Neural progenitor cell (in vitro differentiated cells): ENCODE measurements at regions not wholly inside any gene's neighbourhood (a gene's known extent, or its start where the extent isn't known, plus 50 kb on each side); places are given as distances from the start of the nearest gene placed in this dataset.

Source experiments
- DNase-seq: peaks from one replicate; pipeline ENCODE4 v3.0.0-alpha.2; 2016; ENCODE audit warnings: low spot score
- H2AFZ ChIP-seq: fragments of 200-600 bp; sonication (generic); replicated peaks from 2 replicates; pipeline ENCODE4 v1.6.1; 2016; ENCODE audit warnings: antibody characterized with exemption
- H3F3A ChIP-seq: fragments of 200-600 bp; sonication (generic); 2 replicates; pipeline ENCODE4 v1.6.1; 2016; ENCODE audit warnings: antibody characterized with exemption, low read depth
- H3K27ac ChIP-seq: fragments of 200-600 bp; sonication (generic); 2 replicates; pipeline ENCODE4 v1.5.1; 2016; ENCODE audit warnings: mild to moderate bottlenecking
- H3K27me3 ChIP-seq: fragments of 200-600 bp; sonication (generic); 2 replicates; pipeline ENCODE4 v1.6.1; 2016; ENCODE audit warnings: mild to moderate bottlenecking, moderate library complexity
- H3K36me3 ChIP-seq: fragments of 200-600 bp; sonication (generic); 2 replicates; pipeline ENCODE4 v1.5.1; 2016
- H3K4me1 ChIP-seq: fragments of 200-600 bp; sonication (generic); 2 replicates; pipeline ENCODE4 v1.6.1; 2016; ENCODE audit warnings: mixed run types
- H3K4me2 ChIP-seq: fragments of 200-600 bp; sonication (generic); 2 replicates; pipeline ENCODE4 v1.6.1; 2016
- H3K4me3 ChIP-seq: fragments of 200-600 bp; sonication (generic); 2 replicates; pipeline ENCODE4 v1.5.1; 2016
- H3K79me2 ChIP-seq: fragments of 200-600 bp; sonication (generic); 2 replicates; pipeline ENCODE4 v1.6.1; 2016; ENCODE audit warnings: low read depth
- H3K9ac ChIP-seq: fragments of 200-600 bp; sonication (generic); 2 replicates; pipeline ENCODE4 v1.6.1; 2016
- H3K9me3 ChIP-seq: fragments of 200-600 bp; sonication (generic); 2 replicates; pipeline ENCODE4 v1.5.1; 2016; ENCODE audit warnings: low read depth
- H4K20me1 ChIP-seq: fragments of 200-600 bp; sonication (generic); 2 replicates; pipeline ENCODE4 v1.6.1; 2016; ENCODE audit warnings: low read depth
- H3K27ac Mint-ChIP-seq: 3 replicates; pipeline ENCODE4 v1.8.0; 2021; ENCODE audit warnings: mixed read lengths
- H3K27me3 Mint-ChIP-seq: 2 replicates; pipeline ENCODE4 v1.8.0; 2022; ENCODE audit warnings: low read depth, mild to moderate bottlenecking, inconsistent platforms, moderate library complexity, mixed read lengths; ENCODE audit not compliant: insufficient read depth
- H3K36me3 Mint-ChIP-seq: 3 replicates; pipeline ENCODE4 v1.8.0; 2021; ENCODE audit warnings: mixed read lengths
- H3K4me1 Mint-ChIP-seq: 3 replicates; pipeline ENCODE4 v1.8.0; 2021; ENCODE audit warnings: mixed read lengths
- H3K4me3 Mint-ChIP-seq: 3 replicates; pipeline ENCODE4 v1.8.0; 2021; ENCODE audit warnings: mild to moderate bottlenecking, moderate library complexity, mixed read lengths
- H3K9me3 Mint-ChIP-seq: 3 replicates; pipeline ENCODE4 v1.8.0; 2020; ENCODE audit warnings: mixed read lengths
- EZH2 ChIP-seq: fragments of 200-600 bp; sonication (generic); IDR thresholded peaks from 2 replicates; pipeline ENCODE4 v1.6.1; 2017; ENCODE audit warnings: antibody characterized with exemption, mild to moderate bottlenecking, moderate library complexity
- EZH2phosphoT487 ChIP-seq: fragments of 200-600 bp; sonication (generic); IDR thresholded peaks from 2 replicates; pipeline ENCODE4 v1.6.1; 2017; ENCODE audit warnings: antibody characterized with exemption
- TF ChIP-seq, protein P1 (sequence below): fragments of 200-600 bp; sonication (generic); IDR thresholded peaks from 2 replicates; pipeline ENCODE4 v1.5.1; 2017; ENCODE audit warnings: antibody characterized with exemption, mild to moderate bottlenecking

DNA sequence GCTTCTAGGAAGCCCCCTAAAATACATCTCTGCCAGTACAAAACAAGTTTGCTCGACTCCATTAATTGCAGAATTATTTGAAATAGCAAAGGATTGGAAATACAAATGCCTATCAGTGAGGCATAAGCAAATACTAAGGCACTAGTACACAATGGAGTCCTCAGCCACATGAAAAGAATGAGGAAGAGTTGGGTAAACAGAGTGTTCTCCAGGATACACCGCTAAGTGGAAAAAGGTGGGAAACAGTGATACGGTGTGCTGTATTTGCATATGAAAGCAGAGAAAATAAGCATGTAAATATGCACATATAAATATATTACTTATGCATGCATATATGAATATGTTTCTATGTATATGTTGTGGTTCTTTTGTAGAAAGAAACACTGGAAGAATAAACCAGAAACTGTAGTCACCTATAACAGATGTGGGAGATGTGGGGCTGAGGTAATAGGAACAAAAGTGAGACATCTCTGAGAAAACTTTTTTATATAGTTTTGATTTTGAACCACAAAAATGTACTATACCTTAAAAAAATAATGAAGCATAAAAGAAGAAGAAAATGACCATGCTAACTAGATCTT, 143.4 kb upstream of the MYLIP start:
- no peaks in the 10 kb centered on the region for H4K20me1 ChIP-seq
- H3K27me3 ChIP-seq: no peaks in the 10 kb centered on the region
- H3F3A ChIP-seq: no peaks in the 10 kb centered on the region
- no peaks in the 10 kb centered on the region for H3K4me1 ChIP-seq
- peaks cover 16% of the 10 kb centered on the region for H3K4me1 Mint-ChIP-seq
- no peaks in the 10 kb centered on the region for H3K36me3 ChIP-seq
- no peaks in the 10 kb centered on the region for H3K9me3 ChIP-seq
- H3K79me2 ChIP-seq: no peaks in the 10 kb centered on the region
- H3K4me3 Mint-ChIP-seq: no peak overlapping the region
- no peak overlapping the region for H3K4me2 ChIP-seq
- H3K27ac ChIP-seq: no peak overlapping the region
- no peaks in the 10 kb centered on the region for H3K36me3 Mint-ChIP-seq
- no peak for DNase-seq
- no peak overlapping the region for H3K27ac Mint-ChIP-seq
- TF ChIP-seq, protein P1, sequence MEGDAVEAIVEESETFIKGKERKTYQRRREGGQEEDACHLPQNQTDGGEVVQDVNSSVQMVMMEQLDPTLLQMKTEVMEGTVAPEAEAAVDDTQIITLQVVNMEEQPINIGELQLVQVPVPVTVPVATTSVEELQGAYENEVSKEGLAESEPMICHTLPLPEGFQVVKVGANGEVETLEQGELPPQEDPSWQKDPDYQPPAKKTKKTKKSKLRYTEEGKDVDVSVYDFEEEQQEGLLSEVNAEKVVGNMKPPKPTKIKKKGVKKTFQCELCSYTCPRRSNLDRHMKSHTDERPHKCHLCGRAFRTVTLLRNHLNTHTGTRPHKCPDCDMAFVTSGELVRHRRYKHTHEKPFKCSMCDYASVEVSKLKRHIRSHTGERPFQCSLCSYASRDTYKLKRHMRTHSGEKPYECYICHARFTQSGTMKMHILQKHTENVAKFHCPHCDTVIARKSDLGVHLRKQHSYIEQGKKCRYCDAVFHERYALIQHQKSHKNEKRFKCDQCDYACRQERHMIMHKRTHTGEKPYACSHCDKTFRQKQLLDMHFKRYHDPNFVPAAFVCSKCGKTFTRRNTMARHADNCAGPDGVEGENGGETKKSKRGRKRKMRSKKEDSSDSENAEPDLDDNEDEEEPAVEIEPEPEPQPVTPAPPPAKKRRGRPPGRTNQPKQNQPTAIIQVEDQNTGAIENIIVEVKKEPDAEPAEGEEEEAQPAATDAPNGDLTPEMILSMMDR: no peak
- no peak for TF ChIP-seq EZH2phosphoT487
- no peak for TF ChIP-seq EZH2
- H3K9me3 Mint-ChIP-seq: peaks cover 1% of the 10 kb centered on the region
- H3K9ac ChIP-seq: no peak overlapping the region
- H3K4me3 ChIP-seq: no peak overlapping the region
- no peak overlapping the region for H2AFZ ChIP-seq
- peaks cover 4% of the 10 kb centered on the region for H3K27me3 Mint-ChIP-seq

DNA sequence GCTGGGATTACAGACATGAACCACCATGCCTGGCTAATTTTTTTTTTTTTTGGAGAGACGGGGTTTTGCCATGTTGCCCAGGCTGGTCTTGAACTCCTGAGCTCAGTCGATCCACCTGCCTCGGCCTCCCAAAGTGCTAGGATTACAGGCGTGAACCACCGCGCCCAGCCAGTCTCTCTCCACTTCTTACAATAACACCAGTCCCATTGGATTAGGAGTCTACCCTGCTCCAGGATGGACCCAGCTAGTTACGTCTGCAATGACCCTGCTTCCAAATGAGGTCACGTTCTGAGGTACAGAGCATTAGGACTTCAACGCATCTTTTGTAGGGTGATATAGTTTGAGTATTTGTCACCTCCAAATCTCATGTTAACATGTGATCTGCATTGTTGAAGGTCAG, 146.9 kb upstream of the MYLIP start:
- Histone ChIP-seq H2AFZ (no peak overlapping the region), H3K4me1 (no peaks in the 10 kb centered on the region), H3K4me2 (no peak overlapping the region), H3K9me3 (no peaks in the 10 kb centered on the region), H3K36me3 (no peaks in the 10 kb centered on the region), H3K9ac (no peak overlapping the region), H3F3A (no peaks in the 10 kb centered on the region), H3K4me3 (no peak overlapping the region), H3K79me2 (no peaks in the 10 kb centered on the region), H3K27me3 (no peaks in the 10 kb centered on the region), H3K27ac (no peak overlapping the region), H4K20me1 (no peaks in the 10 kb centered on the region)
- no peak overlapping the region for H3K4me3 Mint-ChIP-seq
- DNase-seq: no peak
- no peaks in the 10 kb centered on the region for H3K27me3 Mint-ChIP-seq
- H3K27ac Mint-ChIP-seq: no peak overlapping the region
- TF ChIP-seq, protein P1: no peak
- TF ChIP-seq EZH2: no peak
- TF ChIP-seq EZH2phosphoT487: no peak
- peaks cover under 1% of the 10 kb centered on the region for H3K4me1 Mint-ChIP-seq
- no peaks in the 10 kb centered on the region for H3K36me3 Mint-ChIP-seq
- H3K9me3 Mint-ChIP-seq: peaks cover 1% of the 10 kb centered on the region

DNA sequence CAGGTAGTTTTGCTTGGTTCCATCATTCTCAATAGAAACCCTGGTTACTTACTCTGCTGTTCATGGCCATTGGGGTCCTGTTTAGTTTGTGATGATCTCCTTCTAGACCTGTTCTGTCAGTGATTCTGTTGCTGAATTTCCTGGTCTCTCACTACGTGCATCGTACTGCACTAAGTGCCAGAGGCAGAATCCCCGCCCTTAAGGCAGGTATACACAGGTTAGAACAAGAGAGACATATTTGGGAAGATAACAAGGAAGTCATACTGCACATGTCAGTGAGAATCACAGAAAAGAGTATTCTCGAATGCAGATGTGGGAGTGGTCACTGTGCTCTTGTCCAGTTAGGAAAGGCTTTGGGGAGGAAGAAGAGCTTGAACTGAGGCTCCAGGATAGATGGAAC, 148.1 kb upstream of the MYLIP start:
- no peak overlapping the region for H3K4me2 ChIP-seq
- H3K27me3 Mint-ChIP-seq: no peaks in the 10 kb centered on the region
- peaks cover 1% of the 10 kb centered on the region for H3K9me3 Mint-ChIP-seq
- peak overlapping the region; percentile 15 for H3K27ac Mint-ChIP-seq
- H3K36me3 ChIP-seq: no peaks in the 10 kb centered on the region
- H3K36me3 Mint-ChIP-seq: no peaks in the 10 kb centered on the region
- no peaks in the 10 kb centered on the region for H3K79me2 ChIP-seq
- no peaks in the 10 kb centered on the region for H3K4me1 ChIP-seq
- no peaks in the 10 kb centered on the region for H3K4me1 Mint-ChIP-seq
- H3K27me3 ChIP-seq: no peaks in the 10 kb centered on the region
- no peak overlapping the region for H3K27ac ChIP-seq
- TF ChIP-seq, protein P1: no peak
- no peak for TF ChIP-seq EZH2phosphoT487
- TF ChIP-seq EZH2: no peak
- no peak overlapping the region for H3K4me3 Mint-ChIP-seq
- no peak for DNase-seq
- no peak overlapping the region for H3K9ac ChIP-seq
- no peaks in the 10 kb centered on the region for H4K20me1 ChIP-seq
- H2AFZ ChIP-seq: no peak overlapping the region
- H3K4me3 ChIP-seq: no peak overlapping the region
- H3F3A ChIP-seq: no peaks in the 10 kb centered on the region
- H3K9me3 ChIP-seq: no peaks in the 10 kb centered on the region
